Right atrium auricular region (tissue), 2 donors: ENCODE measurements at regions not wholly inside any gene's neighbourhood (a gene's known extent, or its start where the extent isn't known, plus 50 kb on each side); places are given as distances from the start of the nearest gene placed in this dataset.

Source experiments
- DNase-seq: peaks from one replicate; pipeline ENCODE4 v3.0.0-alpha.2; 2019; ENCODE audit warnings: low spot score
- H3K27ac ChIP-seq, 2 donors: fragments of 200-600 bp; sonication (generic); 1 replicate in 1 of 2; 2 replicates in 1 of 2; pipeline ENCODE4 v1.5.1; 2016 to 2019
- H3K27me3 ChIP-seq, 2 donors: fragments of 200-600 bp; sonication (generic); one replicate each; pipeline versions ENCODE4 v1.5.1 to v1.6.0; 2017 to 2019
- H3K36me3 ChIP-seq: fragments of 200-600 bp; sonication (generic); one replicate; pipeline ENCODE4 v1.5.1; 2016
- H3K4me1 ChIP-seq, 2 donors: fragments of 200-600 bp; sonication (generic); one replicate each; pipeline versions ENCODE4 v1.5.1 to v1.6.0; 2017 to 2019
- H3K4me3 ChIP-seq, 2 donors: fragments of 200-600 bp; sonication (generic); 1 replicate in 1 of 2; 2 replicates in 1 of 2; pipeline ENCODE4 v1.5.1; 2017 to 2019; ENCODE audit warnings: mild to moderate bottlenecking in 1 of 2, moderate library complexity in 1 of 2
- H3K9me3 ChIP-seq, 2 donors: fragments of 200-600 bp; sonication (generic); one replicate each; pipeline ENCODE4 v1.5.1; 2019
- CTCF ChIP-seq, 2 donors: fragments of 200-600 bp; sonication (generic); IDR thresholded peaks; one replicate each; pipeline ENCODE4 v1.5.1; 2019; ENCODE audit warnings: antibody characterized with exemption in 2 of 2

GRCh38 chr7:1293950-1294411, 61.3 kb downstream of the UNCX start:
- no peak for DNase-seq
- no peak overlapping the region for H3K27ac ChIP-seq
- no peak overlapping the region for H3K4me3 ChIP-seq
- no peak for TF ChIP-seq CTCF (IDR thresholded peaks at IDR 0.05)
- no peaks in the 10 kb centered on the region for H3K36me3 ChIP-seq
- peaks cover 0 to 16% of the 10 kb centered on the region in 2 donors for H3K4me1 ChIP-seq
- H3K27me3 ChIP-seq = peaks cover 0 to 4% of the 10 kb centered on the region in 2 donors
- no peaks in the 10 kb centered on the region for H3K9me3 ChIP-seq

GRCh38 chr7:1295776-1296355, 63.2 kb downstream of the UNCX start:
- no peak for TF ChIP-seq CTCF (IDR thresholded peaks at IDR 0.05)
- Histone ChIP-seq H3K9me3 (no peaks in the 10 kb centered on the region), H3K27ac (no peak overlapping the region), H3K36me3 (no peaks in the 10 kb centered on the region), H3K4me1 (peaks cover 0 to 1% of the 10 kb centered on the region in 2 donors), H3K27me3 (peaks cover 0 to 4% of the 10 kb centered on the region in 2 donors), H3K4me3 (no peak overlapping the region)
- DNase-seq = no peak

- no peak for DNase-seq
- Histone ChIP-seq H3K27ac (no peak overlapping the region), H3K9me3 (no peaks in the 10 kb centered on the region), H3K27me3 (peaks cover 0 to 4% of the 10 kb centered on the region in 2 donors), H3K36me3 (no peaks in the 10 kb centered on the region), H3K4me1 (no peaks in the 10 kb centered on the region), H3K4me3 (no peak overlapping the region)
- TF ChIP-seq CTCF (IDR thresholded peaks at IDR 0.05) = no peak
These were observed 63.8 kb downstream of the UNCX start for GRCh38 chr7:1296356-1296981.

- peaks cover 0 to 4% of the 10 kb centered on the region in 2 donors for H3K27me3 ChIP-seq
- H3K4me1 ChIP-seq = no peaks in the 10 kb centered on the region
- no peak overlapping the region for H3K4me3 ChIP-seq
- H3K9me3 ChIP-seq = no peaks in the 10 kb centered on the region
- H3K36me3 ChIP-seq = no peaks in the 10 kb centered on the region
- H3K27ac ChIP-seq = no peak overlapping the region
- no peak for DNase-seq
- TF ChIP-seq CTCF (IDR thresholded peaks at IDR 0.05) = no peak
These were observed 64.6 kb downstream of the UNCX start for GRCh38 chr7:1297017-1297960.

GRCh38 chr7:1298051-1298930, 65.6 kb downstream of the UNCX start:
- DNase-seq = no peak
- no peak for TF ChIP-seq CTCF (IDR thresholded peaks at IDR 0.05)
- Histone ChIP-seq H3K27ac (no peak overlapping the region), H3K4me1 (no peaks in the 10 kb centered on the region), H3K4me3 (no peak overlapping the region), H3K27me3 (peaks cover 0 to 4% of the 10 kb centered on the region in 2 donors), H3K9me3 (no peaks in the 10 kb centered on the region), H3K36me3 (no peaks in the 10 kb centered on the region)
